Adrenal gland (tissue), 9 donors: ENCODE measurements at regions not wholly inside any gene's neighbourhood (a gene's known extent, or its start where the extent isn't known, plus 50 kb on each side); places are given as distances from the start of the nearest gene placed in this dataset.

Source experiments
- DNase-seq, 7 donors: peaks; one replicate each; pipeline ENCODE4 v3.0.0-alpha.2; 2019 to 2020
- H3K27ac ChIP-seq, 5 donors: fragments of 200-600 bp; sonication (generic) in 4 of 5; 1 replicate in 3 of 5; 2 replicates in 2 of 5; pipeline versions ENCODE4 v1.5.1 to v1.8.0; 2016 to 2020; ENCODE audit warnings: mild to moderate bottlenecking in 1 of 5
- H3K27me3 ChIP-seq: fragments of 200-600 bp; 2 replicates; pipeline ENCODE4 v1.8.0; 2021
- H3K36me3 ChIP-seq, 2 donors: fragments of 200-600 bp; replicated peaks in 1 of 2; 1 replicate in 1 of 2; 2 replicates in 1 of 2; pipeline versions ENCODE4 v1.5.1 to v1.8.0; 2018 to 2022
- H3K4me1 ChIP-seq, 2 donors: fragments of 200-600 bp; replicated peaks in 1 of 2; 1 replicate in 1 of 2; 2 replicates in 1 of 2; pipeline versions ENCODE4 v1.5.1 to v1.8.0; 2018 to 2021
- H3K4me3 ChIP-seq, 4 donors: fragments of 200-600 bp; sonication (generic) in 3 of 4; one replicate each; pipeline ENCODE4 v1.5.1; 2016 to 2018
- H3K9me3 ChIP-seq, 3 donors: fragments of 200-600 bp; sonication (generic) in 1 of 3; replicated peaks in 1 of 3; 1 replicate in 2 of 3; 2 replicates in 1 of 3; pipeline versions ENCODE4 v1.5.1 to v1.8.0; 2016 to 2021
- CTCF ChIP-seq, 6 experiments: fragments of 450-650 bp in 4 of 6; fragments of 200-600 bp in 2 of 6; sonication (generic) in 1 of 6; IDR thresholded peaks; 1 replicate in 5 of 6; 2 replicates in 1 of 6; pipeline versions ENCODE4 v1.5.1 to v1.8.0; 2016 to 2021; ENCODE audit warnings: antibody characterized with exemption in 6 of 6, mild to moderate bottlenecking in 2 of 6, moderate library complexity in 1 of 6
- POLR2A ChIP-seq, 2 donors: fragments of 450-650 bp; IDR thresholded peaks; one replicate each; pipeline ENCODE4 v1.6.1; 2017; ENCODE audit warnings: antibody characterized with exemption in 2 of 2, mild to moderate bottlenecking in 2 of 2, moderate library complexity in 1 of 2
- WGBS, 4 donors: extraction: QIAGEN DNeasy Blood & Tissue Kit in 2 of 4; methylation state at CpG; one replicate each; pipeline versions ENCODE4 v1.1.5 to v1.1.7; 2013 to 2017; 5-methylcytosine and 5-hydroxymethylcytosine counted together
- intact Hi-C, 2 donors: fragments of 100-400 bp; cut with DNase I; formaldehyde crosslinking; loops; one replicate each; pipeline versions ENCODE4 v1.14.1 to v1.15.0; 2022 to 2023
- donor health status: healthy with polysubstance abuse.
- donor health status: Bipolar disorder and iron deficiency.
- donor health status: DM: yes; HTN: yes; CAD: no.
- donor health status: DM: no; HTN: no; CAD: no.
- donor health status: DM: no; HTN: no; CAD: no.

- Histone ChIP-seq H3K9me3 (no peaks in the 10 kb centered on the region), H3K27me3 (no peaks in the 10 kb centered on the region), H3K27ac (no peak overlapping the region), H3K4me3 (no peak overlapping the region), H3K4me1 (no peaks in the 10 kb centered on the region), H3K36me3 (no peaks in the 10 kb centered on the region)
- TF ChIP-seq POLR2A (IDR thresholded peaks at IDR 0.05), result no peak
- TF ChIP-seq CTCF (IDR thresholded peaks at IDR 0.05), result no peak
- WGBS, 4 donors, result 75 to 100% (median 91%) methylated on average over 1 of the region's 1 CpG
- no peak for DNase-seq
- intact Hi-C loops, result no loop called here
These were observed 301.8 kb upstream of the FAT3 start for GRCh38 chr11:91922846-91923245.

- intact Hi-C loops, result no loop called here
- DNase-seq, result peak in 5 of 7 donors; percentile 12 to 47 (median 23)
- Histone ChIP-seq H3K9me3 (no peaks in the 10 kb centered on the region), H3K4me1 (no peaks in the 10 kb centered on the region), H3K4me3 (no peak overlapping the region), H3K27ac (no peak overlapping the region), H3K27me3 (no peaks in the 10 kb centered on the region), H3K36me3 (no peaks in the 10 kb centered on the region)
- no peak for TF ChIP-seq POLR2A (IDR thresholded peaks at IDR 0.05)
- TF ChIP-seq CTCF (IDR thresholded peaks at IDR 0.05), result no peak
- WGBS, 4 donors, result 80 to 86% (median 82%) methylated on average over 1 of the region's 1 CpG
These were observed 302.6 kb upstream of the FAT3 start for GRCh38 chr11:91921974-91922373.

GRCh38 chr11:91913407-91913806 lies 311.2 kb upstream of the FAT3 start:
- Histone ChIP-seq H3K4me1 (no peaks in the 10 kb centered on the region), H3K27me3 (no peaks in the 10 kb centered on the region), H3K27ac (no peak overlapping the region), H3K36me3 (no peaks in the 10 kb centered on the region), H3K4me3 (no peak overlapping the region), H3K9me3 (no peaks in the 10 kb centered on the region)
- no peak for DNase-seq
- TF ChIP-seq CTCF (IDR thresholded peaks at IDR 0.05) (no peak), POLR2A (IDR thresholded peaks at IDR 0.05) (no peak)
- intact Hi-C loops, result no loop called here

GRCh38 chr11:91912322-91912721 lies 312.3 kb upstream of the FAT3 start:
- Histone ChIP-seq H3K4me3 (no peak overlapping the region), H3K27ac (no peak overlapping the region), H3K9me3 (no peaks in the 10 kb centered on the region), H3K27me3 (no peaks in the 10 kb centered on the region), H3K4me1 (no peaks in the 10 kb centered on the region), H3K36me3 (no peaks in the 10 kb centered on the region)
- 69 to 76% (median 74%) methylated on average over 4 of the region's 4 CpGs for WGBS, 4 donors
- DNase-seq, result no peak
- intact Hi-C loops, result no loop called here
- TF ChIP-seq POLR2A (IDR thresholded peaks at IDR 0.05), result no peak
- TF ChIP-seq CTCF (IDR thresholded peaks at IDR 0.05), result no peak
